GM21737 (cell line): ENCODE measurements at regions not wholly inside any gene's neighbourhood (a gene's known extent, or its start where the extent isn't known, plus 50 kb on each side); places are given as distances from the start of the nearest gene placed in this dataset.
"Not testable (repeated sequence)": the region's sequence is repeated elsewhere in the genome, so short reads cannot be mapped to it uniquely, and the experiment has no call there.

Experiments
- ATAC-seq: cut with Tn5 transposase; IDR thresholded peaks from one replicate; pipeline ENCODE4 v1.9.1; 2021; ENCODE audit warnings: mild to moderate bottlenecking, moderate library complexity; ENCODE audit not compliant: unreplicated experiment

GRCh38 chr5:93933269-93933668, 191.9 kb upstream of the POU5F2 start:
- ATAC-seq: not testable (repeated sequence)

GRCh38 chr5:93930098-93930497, 188.7 kb upstream of the POU5F2 start:
- ATAC-seq: no peak

DNA sequence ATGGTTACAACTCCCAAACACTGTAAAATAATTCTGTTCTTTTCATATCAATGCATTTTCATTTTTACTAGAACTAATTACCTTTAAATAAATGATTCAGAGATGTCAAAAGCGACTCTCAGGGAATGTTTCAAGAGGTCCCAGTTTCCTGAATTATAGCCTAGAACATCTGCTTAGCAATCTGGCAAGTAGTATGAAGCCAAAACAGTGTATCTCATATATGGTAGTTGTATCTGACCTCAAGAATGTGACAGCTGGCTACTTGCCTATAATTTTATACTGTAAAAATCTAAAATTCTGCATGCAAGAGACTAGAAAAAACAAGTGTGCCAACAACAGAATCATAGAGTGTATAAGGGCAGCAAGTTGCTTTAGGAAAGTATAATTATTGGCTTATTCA, 187.7 kb upstream of the POU5F2 start:
- ATAC-seq: no peak

- no peak for ATAC-seq
These were observed 185.6 kb upstream of the POU5F2 start for GRCh38 chr5:93926831-93927620.

GRCh38 chr5:93925321-93925720, 183.9 kb upstream of the POU5F2 start:
- ATAC-seq: no peak

GRCh38 chr5:93924628-93925027, 183.2 kb upstream of the POU5F2 start:
- no peak for ATAC-seq

- ATAC-seq: no peak
These were observed 181.2 kb upstream of the POU5F2 start for GRCh38 chr5:93922551-93922950.

DNA sequence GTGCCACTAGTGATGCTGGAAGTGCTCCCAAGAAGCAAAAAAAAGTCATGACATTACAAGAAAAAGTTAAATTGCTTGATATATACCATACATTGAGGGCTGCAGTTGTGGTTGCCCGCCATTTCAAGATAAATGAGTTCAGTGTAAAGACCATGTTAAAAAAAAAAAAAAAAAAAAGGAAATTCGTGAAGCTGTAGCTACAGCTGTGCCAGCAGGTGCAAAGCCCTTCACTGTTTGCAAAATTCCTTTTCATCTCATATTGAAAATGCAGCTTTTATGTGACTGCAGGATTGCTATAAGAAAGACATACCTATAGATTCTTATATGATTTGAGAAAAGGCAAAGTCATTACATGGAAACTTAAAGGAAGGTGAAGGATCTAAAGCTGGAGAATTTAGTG, 179.6 kb upstream of the POU5F2 start:
- no peak for ATAC-seq

DNA sequence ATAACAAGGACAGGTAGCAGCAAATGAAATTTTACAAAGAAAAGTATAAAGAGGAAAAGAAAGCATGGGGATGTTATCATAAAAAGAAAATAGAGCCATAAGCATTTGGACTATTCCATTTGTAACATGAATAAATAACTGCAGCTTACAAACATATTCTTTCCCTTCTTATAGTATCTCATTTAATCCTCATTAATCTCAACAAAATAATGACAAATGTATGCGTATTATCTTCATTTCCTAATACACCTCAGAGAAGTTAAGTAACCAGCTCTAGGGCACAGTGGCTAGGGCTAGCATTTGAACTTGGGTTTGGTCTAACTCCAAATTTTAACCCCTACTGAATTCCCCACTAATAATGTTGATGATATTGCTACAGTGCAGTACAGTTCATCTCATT, 175.5 kb upstream of the POU5F2 start:
- no peak for ATAC-seq

DNA sequence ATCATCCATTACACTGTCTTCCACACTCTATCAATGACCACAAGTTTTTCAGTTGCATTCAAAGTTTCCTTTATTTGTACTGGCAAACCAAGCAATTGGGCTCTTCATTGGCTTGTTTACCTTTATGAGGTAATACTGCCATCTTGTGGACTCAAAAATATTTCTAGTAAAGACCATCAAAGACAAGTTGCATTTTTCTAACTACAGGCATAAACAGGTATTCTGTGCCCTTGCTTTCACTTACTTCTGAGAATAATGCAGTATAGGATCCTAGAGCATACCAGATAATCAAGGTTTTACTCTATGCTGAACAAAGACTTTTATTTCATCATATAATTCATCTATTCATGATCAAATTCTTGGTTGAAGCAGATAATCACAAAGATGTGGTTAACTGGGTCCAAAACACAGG, 173.7 kb upstream of the POU5F2 start:
- no peak for ATAC-seq

GRCh38 chr5:93911609-93912008, 170.2 kb upstream of the POU5F2 start:
- ATAC-seq: no peak

GRCh38 chr5:93909356-93909755, 168.0 kb upstream of the POU5F2 start:
- no peak for ATAC-seq

DNA sequence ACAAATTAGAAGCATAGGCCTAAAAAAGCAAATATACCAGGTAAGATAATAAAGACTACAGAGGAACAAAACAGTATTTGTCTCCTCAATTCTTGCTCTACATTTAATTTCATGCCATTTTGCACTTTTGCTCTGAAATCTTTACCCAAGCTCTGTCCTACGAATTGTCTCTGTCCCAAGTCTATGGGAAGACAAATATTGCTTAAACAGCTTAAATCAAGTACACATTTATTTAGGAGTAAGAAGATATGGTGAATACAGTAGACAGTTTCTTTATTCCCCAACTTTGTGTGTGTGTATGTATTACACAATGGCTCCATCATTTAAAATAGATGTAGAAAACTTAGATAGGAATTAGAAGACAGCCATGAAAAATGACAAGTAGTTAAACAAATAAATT, 163.5 kb upstream of the POU5F2 start:
- no peak for ATAC-seq

GRCh38 chr5:93902288-93902687, 160.9 kb upstream of the POU5F2 start:
- ATAC-seq: no peak

- ATAC-seq: no peak
These were observed 157.7 kb upstream of the POU5F2 start for GRCh38 chr5:93899026-93899600.

GRCh38 chr5:93894601-93895354, 153.4 kb upstream of the POU5F2 start:
- ATAC-seq: no peak

- ATAC-seq: no peak
These were observed 151.7 kb upstream of the POU5F2 start for GRCh38 chr5:93893075-93893474.

DNA sequence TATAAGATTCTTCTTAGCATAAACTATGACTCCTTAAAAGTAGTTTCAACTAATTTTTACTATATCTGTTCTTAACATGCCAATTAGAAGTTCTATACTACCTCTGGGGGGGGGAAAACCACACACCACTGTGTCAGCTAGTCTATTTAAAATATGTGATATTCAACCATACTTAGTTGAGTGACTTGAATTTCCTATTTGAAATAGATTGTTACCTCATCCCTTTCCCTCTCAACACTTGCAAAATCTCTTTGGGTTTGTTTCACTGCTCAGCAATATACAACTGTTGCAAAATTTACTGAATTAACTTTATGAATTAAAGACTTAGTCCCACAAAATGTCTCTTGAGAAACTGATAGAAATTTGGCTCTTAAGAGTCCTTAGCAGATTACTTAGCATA, 151.1 kb upstream of the POU5F2 start:
- ATAC-seq: no peak

GRCh38 chr5:93891491-93892480, 150.4 kb upstream of the POU5F2 start:
- no peak for ATAC-seq

DNA sequence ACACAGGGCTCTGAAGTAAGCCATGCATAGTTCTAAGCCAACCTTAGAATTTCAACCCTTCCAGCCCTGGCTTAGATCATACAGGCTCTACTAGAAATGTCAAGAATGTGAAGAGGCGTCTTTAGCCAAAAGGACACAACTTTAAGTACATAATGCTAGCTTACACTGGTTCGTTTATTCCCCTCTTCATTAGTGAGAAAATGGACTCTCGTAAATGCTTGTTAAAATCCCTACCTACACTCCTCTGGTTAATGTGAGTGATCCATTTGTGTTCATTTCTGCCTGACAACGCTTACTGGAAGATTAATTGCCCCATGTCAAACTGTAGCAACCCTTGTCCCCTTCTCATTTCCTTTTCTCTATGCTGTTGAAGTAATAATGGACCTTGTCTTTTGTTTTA, 149.3 kb upstream of the POU5F2 start:
- no peak for ATAC-seq

DNA sequence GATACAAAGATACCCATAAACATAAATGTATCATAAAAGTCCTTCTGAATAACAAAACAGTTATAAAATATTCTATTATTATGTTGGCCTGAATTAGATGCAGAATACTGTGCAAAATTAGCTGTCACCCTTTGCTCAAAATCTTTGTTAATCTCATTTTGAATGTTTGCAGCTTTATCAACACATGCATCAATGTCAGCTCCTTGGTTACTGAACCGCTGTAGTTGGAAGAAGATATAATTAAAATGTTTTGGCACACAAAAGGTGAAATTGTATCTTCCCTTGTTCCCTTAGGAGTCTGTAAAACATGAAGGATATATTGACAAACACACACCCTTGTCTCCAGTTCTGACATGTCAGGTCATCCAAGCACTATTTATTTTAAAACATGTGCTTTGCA, 146.3 kb upstream of the POU5F2 start:
- ATAC-seq: no peak
